HG03521 (cell line): ENCODE measurements at regions not wholly inside any gene's neighbourhood (a gene's known extent, or its start where the extent isn't known, plus 50 kb on each side); places are given as distances from the start of the nearest gene placed in this dataset.

Experiments
- ATAC-seq: cut with Tn5 transposase; IDR thresholded peaks from one replicate; pipeline ENCODE4 v1.9.1; 2021; ENCODE audit warnings: mild to moderate bottlenecking, moderate library complexity; ENCODE audit not compliant: unreplicated experiment

DNA sequence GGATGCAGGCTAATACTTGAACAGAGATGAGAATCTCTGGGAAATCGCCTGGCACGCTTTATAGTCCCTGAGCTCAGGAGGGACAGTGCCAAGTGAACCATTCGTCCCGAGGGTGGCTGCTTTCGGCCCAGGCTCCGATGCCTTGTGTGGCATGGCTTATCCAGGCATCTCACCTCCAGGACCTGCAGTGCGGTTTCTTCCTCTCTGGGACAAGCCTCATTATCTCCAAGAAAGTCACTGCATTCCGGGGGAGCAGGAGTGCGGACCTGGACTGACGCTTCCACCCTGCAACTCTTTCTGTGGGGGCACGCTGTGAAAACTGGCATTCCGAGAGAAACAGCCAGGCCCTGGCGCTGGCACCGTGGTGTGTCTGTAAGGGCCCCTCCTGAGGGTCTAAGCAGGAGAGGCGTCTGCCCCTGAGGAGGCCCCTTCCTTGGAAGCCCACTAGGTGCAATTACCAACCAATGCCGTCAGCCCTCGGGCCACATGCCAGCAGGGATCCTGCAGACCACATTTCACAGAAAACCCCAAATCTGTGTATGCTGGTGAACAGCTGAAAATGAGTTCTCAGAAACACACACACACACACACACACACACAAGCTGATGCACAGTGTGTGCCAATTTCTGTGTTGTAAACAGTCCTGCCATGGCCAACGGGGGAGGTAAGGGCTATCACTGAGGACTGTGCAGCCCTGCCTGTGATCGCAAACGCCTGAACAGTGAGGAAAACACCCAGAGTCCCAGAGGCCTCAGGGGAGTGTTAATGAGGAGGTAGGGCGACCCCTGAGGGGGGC, 351.9 kb upstream of the SALL3 start:
- no peak for ATAC-seq

DNA sequence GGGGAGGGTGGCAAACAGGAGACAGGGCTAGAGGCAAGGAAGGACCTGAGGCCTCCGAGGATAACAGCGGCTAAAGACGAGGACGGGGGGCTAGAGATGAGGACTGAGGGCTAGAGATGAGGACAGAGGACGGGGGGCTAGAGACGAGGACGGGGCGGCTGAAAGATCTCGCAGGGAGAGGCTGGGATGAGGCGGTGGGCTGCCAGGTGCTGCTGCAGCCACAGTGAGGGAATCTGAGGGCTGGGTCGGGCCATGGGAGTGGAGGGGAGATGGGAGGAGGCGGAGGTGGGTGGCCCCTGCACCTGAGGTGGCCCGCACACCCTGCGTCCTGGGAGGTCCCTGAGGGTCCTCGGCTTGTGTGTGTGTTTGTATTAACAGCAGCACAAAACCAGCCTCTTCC, 350.2 kb upstream of the SALL3 start:
- ATAC-seq = no peak

DNA sequence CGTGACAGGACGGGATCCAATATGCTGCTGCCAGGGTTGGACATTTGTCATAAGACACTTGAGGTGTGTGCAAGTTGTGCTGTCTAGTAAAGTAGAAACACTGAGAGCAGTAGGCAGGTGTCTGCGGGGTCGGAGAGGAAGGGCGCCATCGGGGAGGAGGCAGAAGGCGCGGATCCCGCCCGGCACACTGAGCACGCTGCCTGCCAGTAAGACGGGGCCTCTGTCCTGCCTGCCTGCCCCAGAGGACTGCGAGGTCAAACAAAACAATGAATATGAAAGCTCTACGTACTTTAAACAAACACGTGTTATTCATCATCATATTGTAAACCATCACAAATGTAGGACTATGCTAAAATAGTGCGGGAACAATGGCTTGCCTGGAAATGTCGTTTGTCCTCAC, 349.3 kb upstream of the SALL3 start:
- no peak for ATAC-seq

DNA sequence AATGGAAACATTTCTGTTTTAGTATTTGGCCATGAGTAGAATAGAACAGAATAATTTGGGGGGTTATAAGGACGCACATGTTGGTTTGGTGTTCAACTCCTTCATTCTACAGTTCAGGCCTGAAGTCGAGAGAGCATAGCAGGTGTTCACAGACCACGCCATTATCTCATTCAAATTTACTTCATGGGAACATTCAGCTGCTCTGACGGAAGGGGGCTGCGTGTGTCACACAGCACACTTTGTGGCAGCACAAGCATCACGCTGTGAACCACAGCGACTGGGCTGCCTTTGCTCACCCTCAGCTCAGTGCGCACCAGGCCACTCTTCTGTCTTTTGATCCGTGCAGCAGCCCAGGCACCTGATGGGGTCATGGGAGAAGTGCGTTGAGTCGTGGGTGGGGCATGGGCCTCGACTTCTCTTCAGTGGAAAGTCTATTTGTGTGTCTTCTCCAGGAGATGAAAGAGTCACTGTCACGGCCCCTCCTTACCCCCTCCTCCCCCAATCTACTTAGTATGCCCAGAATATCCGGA, 348.6 kb upstream of the SALL3 start:
- no peak for ATAC-seq

DNA sequence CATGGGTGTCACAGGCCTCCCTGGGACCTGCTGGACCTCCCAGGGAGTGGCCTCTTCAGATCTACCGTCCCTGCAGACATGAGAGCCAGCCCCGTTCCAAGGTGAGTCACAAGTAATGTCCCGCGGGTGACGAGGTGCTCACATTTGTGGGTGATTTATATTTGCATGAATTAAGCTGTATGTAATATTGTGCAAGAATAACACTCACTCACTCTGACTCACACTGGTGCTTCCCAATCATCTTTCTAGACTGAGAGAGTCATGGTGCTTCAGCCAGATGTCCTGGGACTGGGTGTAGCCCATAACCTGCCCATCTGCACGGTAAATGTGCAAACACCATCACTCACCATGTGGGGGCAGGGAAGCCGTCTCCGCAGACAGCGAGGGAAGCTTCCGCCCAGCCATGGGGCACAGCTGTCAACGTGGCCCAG, 347.5 kb upstream of the SALL3 start:
- ATAC-seq = no peak

DNA sequence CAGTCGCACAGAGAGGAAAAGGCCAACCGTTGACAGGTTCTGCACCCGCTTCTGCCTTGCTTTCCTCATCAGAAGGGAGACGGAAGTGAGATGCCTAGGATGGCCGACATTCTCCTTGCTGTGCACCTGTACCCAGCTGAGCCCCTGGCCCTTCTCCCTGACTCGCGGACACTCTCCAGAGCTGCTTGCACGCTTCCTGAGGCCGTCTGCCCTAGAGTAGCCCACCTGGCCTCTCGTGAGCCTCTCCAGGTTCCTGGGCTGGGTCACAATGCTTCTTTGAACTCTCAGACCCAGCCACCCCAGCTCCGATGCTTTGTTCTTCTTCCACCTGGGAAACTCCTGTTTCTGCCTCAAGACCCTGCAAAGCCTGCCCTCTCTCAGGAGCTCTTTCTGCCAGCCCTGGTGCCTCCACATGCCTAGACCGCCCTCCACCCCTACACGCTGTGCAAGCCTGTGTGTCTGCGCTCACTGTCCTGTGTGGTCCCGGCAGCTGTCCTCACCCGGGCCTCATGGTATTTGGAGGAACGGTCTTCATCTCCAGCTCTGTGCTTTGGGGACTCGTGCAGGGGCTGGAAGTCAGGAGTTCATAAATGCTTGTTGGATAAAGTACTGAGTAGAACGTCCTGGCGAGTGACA, 345.4 kb upstream of the SALL3 start:
- no peak for ATAC-seq

DNA sequence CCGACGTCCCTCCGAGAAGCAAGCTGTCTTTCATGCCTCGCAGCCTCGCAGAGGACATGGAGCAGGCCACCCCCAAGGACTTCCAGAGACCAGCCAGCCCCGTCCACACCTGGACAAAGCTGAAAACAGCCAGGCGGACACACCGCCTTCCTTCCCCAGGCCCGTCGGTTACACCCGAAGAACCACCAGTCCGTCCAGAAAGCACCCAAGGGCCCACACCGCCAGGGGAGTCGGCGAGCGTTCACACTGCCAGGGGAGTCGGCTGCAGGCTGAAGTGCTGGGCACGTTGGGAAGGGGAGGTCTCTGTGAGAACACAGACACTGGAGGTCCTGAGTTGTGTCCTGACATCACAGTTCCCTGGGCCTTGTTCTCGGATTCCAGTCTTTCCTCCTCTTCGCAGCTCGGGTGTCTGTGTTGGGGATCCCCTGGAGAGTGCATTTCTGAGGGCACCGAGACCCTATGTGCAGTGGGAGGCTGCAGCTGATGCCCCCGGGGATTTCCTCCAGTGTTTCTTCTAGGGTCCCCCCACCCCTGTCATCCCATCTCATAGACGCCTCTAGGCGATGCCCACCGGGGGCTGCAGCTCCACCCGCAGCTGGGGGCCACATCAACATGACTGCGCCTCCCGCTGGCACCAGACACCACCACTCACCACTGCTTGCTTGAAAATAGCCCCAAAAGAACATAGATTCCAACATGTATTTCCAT, 344.4 kb upstream of the SALL3 start:
- ATAC-seq = no peak

DNA sequence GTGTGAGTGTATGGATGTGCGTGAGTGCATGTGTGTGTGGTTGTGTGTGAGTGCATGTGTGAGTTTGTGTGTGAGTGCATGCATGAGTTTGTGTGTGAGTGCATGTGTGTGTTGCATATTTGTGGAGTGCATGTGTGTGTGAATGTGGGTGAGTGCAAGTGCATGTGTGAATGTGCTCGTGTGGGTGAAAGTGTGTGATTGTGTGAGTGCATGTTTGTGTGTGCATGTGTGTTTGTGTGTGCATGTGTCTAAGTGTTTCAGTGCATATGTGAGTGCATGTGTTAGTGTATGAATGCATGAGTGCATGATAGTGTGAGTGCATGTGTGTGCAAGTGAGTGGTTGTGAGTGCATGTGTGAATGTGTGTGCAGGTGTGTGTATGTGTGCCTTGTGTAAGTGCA, 343.4 kb upstream of the SALL3 start:
- ATAC-seq = no peak

DNA sequence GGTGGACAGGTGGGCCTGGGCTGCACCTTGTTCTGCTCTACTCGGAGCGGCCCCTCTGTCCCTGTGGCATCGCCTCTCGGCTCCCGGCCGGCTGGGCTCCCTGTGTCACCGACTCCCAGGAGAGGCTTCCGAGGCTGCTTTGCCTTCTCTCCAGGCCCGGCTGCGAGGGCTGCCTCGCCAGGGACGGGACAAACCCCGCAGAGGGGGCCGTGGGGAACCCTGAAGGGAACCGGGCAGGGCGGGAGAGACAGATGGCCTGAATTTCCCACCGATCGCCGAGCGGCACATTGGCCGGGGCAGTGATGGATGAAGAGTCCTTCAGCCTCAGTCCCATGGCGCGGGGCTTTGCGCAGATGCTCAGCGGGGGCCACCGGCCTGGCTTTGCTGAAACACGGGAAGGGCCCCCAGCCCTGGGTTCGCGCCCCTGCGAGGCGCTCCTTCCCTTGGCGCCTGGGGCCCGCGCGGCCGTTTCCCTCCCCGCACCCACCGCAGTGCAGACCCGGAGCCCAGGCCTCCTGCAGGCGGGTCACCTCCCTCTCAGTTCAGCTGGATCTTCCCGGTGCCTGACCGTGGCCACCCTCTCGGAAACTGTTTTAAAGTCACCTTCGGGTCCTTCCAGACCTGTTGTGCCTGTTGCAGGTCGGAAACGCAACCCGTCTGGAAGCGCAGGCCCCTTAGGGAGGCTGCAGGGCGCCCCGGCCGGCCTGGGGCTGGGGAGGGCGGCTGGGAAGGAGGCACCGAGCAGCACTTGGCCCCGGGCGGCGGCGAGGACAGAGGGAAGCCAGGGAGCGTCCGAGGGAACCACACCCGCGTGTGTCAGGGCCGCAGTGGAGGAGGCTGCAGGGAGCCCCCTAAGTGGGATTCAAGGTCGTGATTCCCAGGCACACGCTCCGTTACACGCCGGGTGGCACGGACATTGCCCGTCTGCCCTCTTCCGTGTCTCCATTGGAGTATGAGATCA, 341.9 kb upstream of the SALL3 start:
- ATAC-seq = no peak

DNA sequence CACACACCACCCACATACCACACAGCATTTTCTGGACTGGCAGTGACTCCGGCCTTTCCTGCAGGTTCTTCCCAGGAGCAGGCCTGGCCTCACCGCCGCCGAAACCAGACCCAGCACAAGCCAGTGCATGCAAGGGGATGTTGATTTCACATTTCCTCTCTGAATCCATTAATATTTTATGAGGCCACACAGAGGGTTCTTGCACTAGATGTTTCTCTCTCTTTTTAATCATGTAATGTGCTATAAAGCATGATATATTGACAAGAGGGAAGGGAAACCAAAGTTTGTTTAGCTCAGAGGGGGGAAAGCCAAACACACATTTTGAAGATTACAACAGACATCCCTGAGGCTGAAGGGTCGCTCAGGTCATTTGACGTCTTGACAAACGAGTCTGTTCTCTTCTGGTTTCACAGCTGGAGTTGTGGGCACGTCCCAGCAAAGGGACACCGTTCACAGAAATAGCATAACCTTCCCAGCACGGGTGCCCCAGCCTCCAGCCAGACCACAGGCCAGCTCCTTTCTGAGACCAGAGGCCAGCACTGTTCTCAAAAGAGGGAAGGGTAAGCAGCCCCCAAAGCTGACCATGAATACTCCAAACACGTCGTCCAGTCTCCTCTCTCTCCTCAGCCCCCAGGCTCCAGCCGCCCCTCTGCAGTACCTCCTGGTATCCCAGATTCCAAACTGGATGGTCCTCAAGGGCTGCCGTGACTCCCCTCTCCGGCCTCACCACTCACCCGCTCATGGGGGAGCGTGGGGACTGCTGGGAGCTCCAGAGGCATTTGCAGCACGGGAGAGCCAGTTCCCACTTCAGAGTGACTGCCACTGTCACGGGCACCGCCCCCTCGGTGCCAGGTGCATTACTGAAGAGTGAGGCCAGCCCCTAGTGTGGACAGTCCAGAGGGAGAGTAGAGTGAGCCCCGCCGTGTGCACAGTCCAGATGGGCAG, 340.3 kb upstream of the SALL3 start:
- no peak for ATAC-seq

DNA sequence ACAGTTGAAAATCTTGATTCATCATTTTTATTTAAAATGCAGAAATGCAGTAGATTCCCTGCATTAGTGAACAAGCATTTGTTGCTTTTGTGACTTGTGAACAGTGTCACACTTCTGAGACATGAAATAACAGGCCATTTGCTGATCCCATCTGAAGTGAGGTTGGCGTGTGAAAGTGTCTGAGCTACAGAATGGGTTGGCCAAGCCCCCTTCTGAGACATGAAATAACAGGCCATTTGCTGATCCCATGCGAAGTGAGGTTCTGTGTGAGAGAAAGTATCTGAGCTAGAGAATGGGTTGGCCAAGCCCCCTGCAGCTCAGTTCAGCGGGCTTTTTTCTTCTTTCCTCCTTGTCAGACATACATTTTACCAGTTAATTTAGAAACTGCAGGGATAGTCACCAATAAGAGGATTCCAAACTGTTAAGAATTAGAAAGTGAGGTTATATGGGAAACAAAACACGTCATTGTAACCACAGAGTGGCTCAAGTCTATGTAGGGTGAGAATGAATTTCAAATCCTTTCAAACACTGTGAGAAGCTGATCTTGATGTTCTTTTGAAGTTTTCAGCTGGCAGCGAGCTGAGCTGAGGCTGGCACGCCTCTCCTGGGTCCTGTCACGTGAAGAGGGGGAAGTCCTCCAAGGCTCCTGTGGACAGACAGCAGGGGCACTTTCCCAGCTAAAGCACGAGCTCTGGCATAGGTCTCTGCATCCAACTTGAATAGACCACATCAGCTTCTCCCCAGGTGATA, 339.2 kb upstream of the SALL3 start:
- ATAC-seq = no peak

DNA sequence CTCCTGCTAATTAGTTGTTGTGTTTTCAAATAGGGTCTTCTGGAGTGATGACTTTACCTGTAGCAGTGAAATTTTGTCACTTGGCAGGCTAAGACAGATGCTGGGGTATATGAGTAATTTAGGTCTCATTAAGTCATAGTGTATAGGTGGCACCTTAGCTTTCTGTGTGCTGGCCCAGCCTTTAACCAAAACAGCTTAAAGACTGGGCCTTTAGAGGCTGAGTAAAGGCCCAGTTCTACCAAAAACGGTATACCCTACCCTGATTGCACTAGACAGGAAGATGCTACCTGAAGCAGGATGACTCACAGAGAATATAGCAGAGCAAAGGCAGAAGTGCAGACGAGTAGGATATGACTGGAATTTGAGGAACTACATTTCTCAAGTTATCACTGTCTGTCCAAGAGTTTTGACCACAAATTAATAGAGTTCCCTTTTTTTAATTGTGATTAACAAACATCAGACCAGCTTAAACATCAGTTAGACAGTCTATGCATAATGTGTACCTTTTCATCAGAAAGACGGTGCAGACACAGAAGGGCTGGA, 337.9 kb upstream of the SALL3 start:
- ATAC-seq = no peak

DNA sequence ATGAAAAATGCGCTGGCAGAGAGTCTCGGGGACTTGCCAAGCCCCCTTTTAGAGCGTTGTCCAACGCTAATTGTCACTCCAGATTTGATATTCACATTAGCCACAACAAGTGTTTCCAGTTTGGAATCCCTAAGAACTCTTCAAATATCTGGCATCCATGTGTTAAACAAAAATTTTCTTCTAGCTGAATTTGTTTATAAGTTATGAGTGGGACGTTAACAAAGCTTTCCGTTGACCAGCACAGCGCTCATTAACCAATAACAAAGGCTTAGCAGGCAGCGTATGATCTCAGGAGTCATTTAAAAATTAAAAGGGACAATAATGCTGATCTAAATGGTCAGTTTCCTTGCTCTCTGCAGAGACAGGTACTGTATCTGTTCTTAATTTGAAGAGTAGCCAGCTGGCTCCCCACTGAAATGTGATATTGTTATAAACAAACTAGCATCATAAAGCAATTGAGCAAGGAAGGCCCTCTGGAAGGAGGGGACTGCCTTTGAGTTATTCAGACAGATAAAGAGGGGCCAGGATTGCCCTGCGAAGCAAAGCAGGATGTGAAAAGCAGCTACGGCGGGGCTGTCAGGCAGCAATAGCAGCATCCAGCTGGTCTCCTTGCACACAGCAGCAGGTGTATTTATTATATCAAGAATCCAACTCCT, 337.2 kb upstream of the SALL3 start:
- no peak for ATAC-seq

DNA sequence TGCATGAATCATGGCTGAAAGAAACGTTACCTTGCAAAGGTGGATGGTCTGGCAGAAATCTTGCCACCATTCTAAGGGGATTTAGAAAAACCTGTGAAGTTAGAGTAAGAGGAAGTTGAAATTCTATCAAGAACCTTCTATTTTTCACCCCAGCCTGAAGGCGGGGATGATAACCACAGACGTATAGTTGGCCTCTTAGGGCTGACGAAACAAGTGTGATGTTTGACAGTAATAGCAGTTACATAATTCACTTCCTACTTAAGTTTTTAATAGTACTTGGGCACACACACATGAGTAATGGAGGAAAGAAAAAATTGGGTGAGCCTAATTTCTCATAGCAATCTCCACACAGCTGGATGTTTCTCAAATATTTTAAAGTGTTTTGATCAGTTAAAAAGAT, 336.6 kb upstream of the SALL3 start:
- no peak for ATAC-seq

DNA sequence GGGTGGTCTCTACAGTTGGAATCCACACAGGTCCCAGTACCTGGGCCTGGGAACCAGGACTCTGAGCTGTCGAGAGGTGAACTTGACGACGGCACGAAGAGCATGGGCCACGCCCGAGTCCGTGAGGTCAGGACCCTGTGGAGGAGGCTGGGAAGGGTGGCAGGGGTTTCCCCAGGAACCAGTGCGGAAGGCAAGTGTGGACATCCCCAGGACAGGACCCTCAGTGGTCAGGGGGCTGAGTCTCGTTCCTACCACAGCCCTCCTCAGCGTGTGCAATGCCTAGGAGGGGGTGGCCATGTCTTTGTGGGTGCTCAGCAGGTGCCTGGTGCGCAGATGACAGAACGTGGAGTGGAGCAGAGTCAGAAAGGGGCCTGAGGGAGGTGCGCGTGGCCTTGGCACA, 335.6 kb upstream of the SALL3 start:
- no peak for ATAC-seq

DNA sequence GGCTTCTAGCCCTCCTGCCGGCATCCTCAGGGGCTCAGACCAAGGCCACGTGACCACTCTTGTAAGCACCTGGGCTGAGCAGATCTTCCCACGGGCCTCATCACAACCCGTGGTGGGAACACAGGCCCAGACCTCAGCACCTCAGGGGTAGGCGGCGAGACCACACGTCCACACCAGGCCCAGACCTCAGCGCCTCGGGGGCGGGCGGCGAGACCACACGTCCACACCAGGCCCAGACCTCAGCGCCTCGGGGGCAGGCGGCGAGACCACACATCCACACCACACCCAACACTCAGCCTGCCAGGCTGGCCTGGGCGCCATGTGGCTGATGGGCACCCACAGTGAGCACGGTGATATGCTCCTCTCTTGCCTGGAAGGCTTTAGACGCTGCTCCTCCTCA, 334.4 kb upstream of the SALL3 start:
- no peak for ATAC-seq

DNA sequence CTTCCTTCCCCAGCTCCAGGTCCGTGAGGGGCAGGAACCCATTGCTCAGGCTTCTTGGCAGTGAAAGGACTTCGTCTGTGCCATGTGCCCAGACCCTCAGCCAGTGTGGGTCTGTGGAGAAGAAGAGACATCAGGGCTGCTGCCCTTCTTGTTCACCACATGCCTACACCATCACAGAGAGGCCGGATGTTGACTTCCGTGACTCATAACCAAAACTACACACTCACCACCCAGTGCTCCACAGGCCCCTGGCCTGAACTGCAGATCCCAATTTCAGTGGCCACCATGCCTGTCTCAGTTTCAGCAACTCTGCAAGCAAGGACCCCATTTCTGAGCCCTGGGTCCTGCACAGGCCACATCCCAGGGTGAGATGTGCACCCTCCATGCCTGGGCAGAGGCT, 332.6 kb upstream of the SALL3 start:
- no peak for ATAC-seq

DNA sequence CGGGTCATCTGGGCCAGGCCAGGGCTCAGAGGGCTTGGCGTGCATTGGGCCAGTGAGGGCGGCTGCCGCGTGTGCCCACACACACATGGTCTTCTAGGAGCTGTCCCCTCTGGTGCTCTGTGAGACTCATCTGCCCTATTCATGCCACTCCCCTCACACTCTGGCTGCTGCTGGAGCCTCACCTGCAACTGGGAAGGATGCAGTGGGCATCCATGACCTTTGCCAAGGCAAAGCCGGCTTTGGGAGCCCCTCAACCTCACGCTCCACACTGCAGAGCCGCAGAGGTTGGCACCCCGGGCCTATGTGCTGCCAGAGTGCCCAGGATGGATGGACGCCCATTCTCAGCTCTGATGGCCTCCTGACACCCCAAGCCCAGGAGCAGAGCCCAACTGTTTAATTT, 330.2 kb upstream of the SALL3 start:
- no peak for ATAC-seq
